ENCODE measurements at regions not wholly inside any gene's neighbourhood (a gene's known extent, or its start where the extent isn't known, plus 50 kb on each side); places are given as distances from the start of the nearest gene placed in this dataset.

- no peaks in the 10 kb centered on the region for H3K9me3 ChIP-seq
- DNase-seq (no peak), ATAC-seq (no peak)
- intact Hi-C loops (cut with DNase I): no loop called here
- TF ChIP-seq, protein P1, sequence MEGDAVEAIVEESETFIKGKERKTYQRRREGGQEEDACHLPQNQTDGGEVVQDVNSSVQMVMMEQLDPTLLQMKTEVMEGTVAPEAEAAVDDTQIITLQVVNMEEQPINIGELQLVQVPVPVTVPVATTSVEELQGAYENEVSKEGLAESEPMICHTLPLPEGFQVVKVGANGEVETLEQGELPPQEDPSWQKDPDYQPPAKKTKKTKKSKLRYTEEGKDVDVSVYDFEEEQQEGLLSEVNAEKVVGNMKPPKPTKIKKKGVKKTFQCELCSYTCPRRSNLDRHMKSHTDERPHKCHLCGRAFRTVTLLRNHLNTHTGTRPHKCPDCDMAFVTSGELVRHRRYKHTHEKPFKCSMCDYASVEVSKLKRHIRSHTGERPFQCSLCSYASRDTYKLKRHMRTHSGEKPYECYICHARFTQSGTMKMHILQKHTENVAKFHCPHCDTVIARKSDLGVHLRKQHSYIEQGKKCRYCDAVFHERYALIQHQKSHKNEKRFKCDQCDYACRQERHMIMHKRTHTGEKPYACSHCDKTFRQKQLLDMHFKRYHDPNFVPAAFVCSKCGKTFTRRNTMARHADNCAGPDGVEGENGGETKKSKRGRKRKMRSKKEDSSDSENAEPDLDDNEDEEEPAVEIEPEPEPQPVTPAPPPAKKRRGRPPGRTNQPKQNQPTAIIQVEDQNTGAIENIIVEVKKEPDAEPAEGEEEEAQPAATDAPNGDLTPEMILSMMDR (IDR thresholded peaks at IDR 0.05): no peak
- H3K4me3 ChIP-seq: no peak overlapping the region
- peak overlapping the region in 1 of 10 donors; percentile 16 for H3K27ac ChIP-seq
- 85% methylated on average over 1 of the region's 1 CpG for WGBS, 2 donors
- peaks cover 0 to 24% (median 7%) of the 10 kb centered on the region in 9 donors for H3K4me1 ChIP-seq
- H3K36me3 ChIP-seq: no peaks in the 10 kb centered on the region
- H3K27me3 ChIP-seq: no peaks in the 10 kb centered on the region
These were observed 55.1 kb upstream of the STARD13 start for GRCh38 chr13:33340631-33341030.

DNA sequence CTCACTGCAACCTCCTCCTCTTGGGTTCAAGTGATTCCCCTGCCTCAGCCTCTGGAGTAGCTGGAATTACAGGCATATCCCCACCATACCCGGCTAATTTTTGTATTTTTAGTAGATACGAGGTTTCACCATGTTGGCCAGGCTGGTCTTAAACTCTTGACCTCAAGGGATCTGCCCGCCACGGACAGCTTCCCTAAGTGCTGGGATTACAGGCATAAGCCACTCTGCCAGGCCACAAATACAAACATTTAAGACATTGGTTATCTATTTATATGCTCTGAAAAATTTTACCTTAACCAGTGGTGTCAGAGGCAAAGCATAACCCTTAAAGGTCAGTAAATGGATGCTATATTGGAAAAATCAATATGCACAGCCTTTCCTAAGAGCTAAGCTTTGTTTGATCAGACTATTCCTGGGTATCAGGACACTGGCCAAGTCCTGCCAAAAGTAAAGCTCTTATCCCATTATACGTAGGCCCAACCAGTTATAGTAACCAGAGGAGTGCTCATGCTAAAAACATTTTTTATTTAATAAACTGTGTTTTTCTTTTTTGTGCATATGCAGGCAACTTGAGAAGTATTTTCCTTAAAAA, 56.4 kb upstream of the STARD13 start:
- intact Hi-C loops (cut with DNase I): no loop called here
- peak in 4 of 8 donors; percentile 74 to 87 (median 78) for ATAC-seq
- Histone ChIP-seq H3K4me3 (no peak overlapping the region), H3K9me3 (no peaks in the 10 kb centered on the region), H3K36me3 (no peaks in the 10 kb centered on the region), H3K27me3 (no peaks in the 10 kb centered on the region), H3K4me1 (peaks cover 0 to 24% (median 7%) of the 10 kb centered on the region in 9 donors), H3K27ac (no peak overlapping the region)
- TF ChIP-seq, protein P1 (IDR thresholded peaks at IDR 0.05): no peak
- DNase-seq: no peak
- WGBS, 2 donors: 79 to 83% methylated on average over 5 of the region's 5 CpGs

DNA sequence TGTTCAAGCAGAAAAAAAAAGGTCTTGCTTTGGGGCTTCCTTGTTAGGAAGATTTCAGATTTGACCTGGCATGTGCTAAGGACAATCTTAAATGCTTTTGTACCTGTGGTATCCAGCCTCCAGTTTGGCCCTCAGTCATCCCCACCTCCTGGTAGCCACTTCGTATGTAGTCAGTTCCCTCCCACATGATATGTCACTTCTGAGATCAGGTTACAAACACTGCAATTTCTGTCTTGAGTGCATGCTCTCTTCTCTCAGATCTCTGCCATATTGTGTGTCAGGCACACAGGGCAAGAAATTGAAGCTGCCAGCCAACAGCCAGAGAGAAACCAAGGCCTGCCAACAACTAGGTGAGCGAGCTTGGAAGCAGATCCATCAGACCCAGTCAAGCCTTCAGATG, 60.3 kb upstream of the STARD13 start:
- TF ChIP-seq, protein P1 (IDR thresholded peaks at IDR 0.05): no peak
- peaks cover 0 to 39% (median 28%) of the 10 kb centered on the region in 9 donors for H3K4me1 ChIP-seq
- no peak overlapping the region for H3K27ac ChIP-seq
- no peaks in the 10 kb centered on the region for H3K9me3 ChIP-seq
- intact Hi-C loops (cut with DNase I): loop anchor here in 1 of 10 donors (5.0 kb wide), 1 partner anchor 54 kb away; no protein-coding TSS in a partner anchor
- no peak overlapping the region for H3K4me3 ChIP-seq
- 80 to 93% methylated on average over 2 of the region's 2 CpGs for WGBS, 2 donors
- H3K27me3 ChIP-seq: peaks cover 0 to 11% (median 0%) of the 10 kb centered on the region in 7 donors
- ATAC-seq: no peak
- no peak for DNase-seq
- H3K36me3 ChIP-seq: no peaks in the 10 kb centered on the region

GRCh38 chr13:33347861-33348260, 62.3 kb upstream of the STARD13 start:
- TF ChIP-seq, protein P1 (IDR thresholded peaks at IDR 0.05): no peak
- Histone ChIP-seq H3K4me3 (no peak overlapping the region), H3K27me3 (peaks cover 0 to 11% (median 0%) of the 10 kb centered on the region in 7 donors), H3K4me1 (peaks cover 0 to 48% (median 29%) of the 10 kb centered on the region in 9 donors), H3K36me3 (no peaks in the 10 kb centered on the region), H3K9me3 (no peaks in the 10 kb centered on the region), H3K27ac (peak overlapping the region in 2 of 10 donors; percentile 46 to 96)
- 75 to 76% methylated on average over 4 of the region's 4 CpGs for WGBS, 2 donors
- intact Hi-C loops (cut with DNase I): loop anchor here in 1 of 10 donors (5.0 kb wide), 1 partner anchor 56 kb away; no protein-coding TSS in a partner anchor
- no peak for DNase-seq
- no peak for ATAC-seq
